T1000 (cell line): ENCODE measurements at regions not wholly inside any gene's neighbourhood (a gene's known extent, or its start where the extent isn't known, plus 50 kb on each side); places are given as distances from the start of the nearest gene placed in this dataset.
"Not testable (repeated sequence)": the region's sequence is repeated elsewhere in the genome, so short reads cannot be mapped to it uniquely, and the experiment has no call there.

Experiments
- DNase-seq: peaks from one replicate; lab custom pipeline; 2025; ENCODE audit warnings: mixed read lengths; lab: John Stamatoyannopoulos, UW

DNA sequence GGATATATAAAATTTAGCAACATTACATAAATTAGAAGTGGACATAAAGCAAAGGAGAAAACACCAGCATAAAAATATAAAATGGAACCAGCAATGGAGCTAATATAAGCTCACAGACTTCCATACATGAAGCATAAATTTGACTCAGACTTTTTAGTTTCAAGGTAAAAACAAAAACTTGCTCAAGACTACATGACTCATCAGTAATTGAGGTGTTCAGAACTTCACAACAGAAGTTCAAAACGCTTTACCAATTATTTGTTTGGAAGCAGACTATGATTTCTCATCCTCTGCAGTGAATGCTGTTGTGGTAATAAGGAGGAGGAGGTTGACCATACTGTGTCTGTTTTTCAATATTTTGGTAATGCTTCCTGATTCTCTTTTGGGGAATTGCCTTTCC, 192.0 kb upstream of the MEIS1 start:
- not testable (repeated sequence) for DNase-seq

DNA sequence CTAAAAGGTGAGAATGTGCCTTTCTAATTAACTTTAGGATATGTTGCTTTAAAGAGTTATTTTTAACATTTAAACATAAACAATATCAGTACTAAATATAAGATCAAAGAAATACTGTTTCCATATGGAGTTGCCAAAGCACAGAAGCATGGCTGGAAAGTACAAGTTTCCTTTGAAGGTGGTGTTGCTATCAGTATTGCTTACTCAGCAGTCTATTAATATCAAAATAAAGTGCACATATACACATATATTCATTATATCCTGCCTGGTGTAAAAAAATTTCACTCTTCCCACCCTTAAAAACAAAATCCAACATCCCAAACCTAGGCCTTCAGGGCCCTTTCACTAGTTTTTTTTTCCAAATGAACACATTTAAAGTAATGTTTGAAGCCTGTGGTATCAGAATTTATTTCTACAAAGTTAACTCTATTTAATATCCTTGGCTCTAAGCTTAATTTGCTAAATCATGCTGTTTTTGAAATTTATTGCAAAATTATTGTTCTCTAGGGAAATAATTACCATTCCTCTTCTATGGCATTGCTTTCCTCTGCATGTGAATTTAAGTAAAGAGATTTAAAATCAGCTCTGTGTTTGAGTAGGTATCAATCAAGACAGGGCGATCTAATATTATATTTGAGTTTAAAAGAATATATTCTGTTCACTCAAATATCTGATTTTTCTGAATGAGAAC, 192.7 kb upstream of the MEIS1 start:
- DNase-seq, result no peak

DNA sequence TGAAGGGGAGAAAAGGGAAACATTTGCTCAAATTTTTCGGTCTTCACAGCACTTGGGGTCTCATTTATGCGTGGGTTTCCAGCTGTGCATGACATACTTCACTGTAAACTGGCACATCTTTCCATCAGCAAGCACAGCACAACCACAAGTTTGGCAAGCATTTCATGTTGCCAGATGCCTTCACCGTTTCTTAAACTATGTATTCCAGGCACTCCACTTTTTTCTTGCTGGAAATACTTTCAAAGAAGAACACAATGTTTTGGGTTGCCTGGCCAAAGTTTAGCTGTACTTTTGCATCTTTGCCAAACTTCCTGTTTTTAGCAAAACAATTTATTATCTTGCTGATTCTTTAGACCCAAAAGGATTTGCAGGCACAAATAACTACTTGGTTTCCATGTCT, 194.6 kb upstream of the MEIS1 start:
- DNase-seq, result no peak

DNA sequence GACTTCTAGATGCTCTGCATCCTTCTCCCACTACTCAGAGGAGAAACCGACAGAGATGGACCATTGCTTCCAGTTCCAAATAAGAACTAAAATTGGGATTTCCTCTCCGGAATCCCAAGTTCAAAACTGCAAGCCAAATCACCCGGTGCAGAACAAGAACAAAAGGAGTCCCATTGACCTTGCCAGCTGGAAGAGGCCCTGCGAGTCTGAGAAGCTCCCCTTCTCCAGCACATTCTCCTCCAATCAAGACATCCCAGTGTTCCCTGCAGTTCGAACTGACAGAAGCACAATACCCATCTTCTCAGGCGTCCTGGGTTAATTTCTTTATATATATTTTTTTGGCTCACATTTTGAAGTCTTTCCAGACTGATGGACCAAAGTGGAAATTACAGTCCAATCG, 195.3 kb upstream of the MEIS1 start:
- DNase-seq, result no peak

DNA sequence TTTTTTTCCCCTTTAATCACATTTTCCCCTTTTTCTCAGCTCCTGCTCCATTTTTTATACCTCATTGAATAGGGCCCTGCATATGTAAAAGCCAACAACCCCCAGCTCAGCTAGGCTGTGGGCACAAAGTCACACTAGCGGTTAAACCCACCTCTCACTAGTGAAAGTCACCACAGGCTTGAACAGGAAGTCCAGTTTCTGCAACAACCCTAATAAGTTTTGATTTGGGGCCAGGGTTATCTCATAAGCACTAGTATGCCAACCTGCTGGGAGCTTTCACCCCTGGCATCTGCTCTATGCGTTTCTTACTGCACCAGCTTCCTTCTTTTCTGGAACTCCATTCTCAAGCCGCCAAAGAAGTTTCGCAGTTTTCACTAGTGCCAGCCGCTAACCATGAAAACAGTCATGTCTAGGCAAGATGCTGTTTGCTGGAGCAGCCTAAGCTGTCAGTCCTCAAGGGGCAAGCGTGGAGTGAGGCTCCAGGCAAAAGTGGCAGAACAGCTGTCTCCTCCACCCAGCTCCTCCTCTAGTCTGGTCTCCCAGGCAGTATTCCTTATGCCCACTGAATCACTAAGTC, 197.0 kb upstream of the MEIS1 start:
- no peak for DNase-seq

DNA sequence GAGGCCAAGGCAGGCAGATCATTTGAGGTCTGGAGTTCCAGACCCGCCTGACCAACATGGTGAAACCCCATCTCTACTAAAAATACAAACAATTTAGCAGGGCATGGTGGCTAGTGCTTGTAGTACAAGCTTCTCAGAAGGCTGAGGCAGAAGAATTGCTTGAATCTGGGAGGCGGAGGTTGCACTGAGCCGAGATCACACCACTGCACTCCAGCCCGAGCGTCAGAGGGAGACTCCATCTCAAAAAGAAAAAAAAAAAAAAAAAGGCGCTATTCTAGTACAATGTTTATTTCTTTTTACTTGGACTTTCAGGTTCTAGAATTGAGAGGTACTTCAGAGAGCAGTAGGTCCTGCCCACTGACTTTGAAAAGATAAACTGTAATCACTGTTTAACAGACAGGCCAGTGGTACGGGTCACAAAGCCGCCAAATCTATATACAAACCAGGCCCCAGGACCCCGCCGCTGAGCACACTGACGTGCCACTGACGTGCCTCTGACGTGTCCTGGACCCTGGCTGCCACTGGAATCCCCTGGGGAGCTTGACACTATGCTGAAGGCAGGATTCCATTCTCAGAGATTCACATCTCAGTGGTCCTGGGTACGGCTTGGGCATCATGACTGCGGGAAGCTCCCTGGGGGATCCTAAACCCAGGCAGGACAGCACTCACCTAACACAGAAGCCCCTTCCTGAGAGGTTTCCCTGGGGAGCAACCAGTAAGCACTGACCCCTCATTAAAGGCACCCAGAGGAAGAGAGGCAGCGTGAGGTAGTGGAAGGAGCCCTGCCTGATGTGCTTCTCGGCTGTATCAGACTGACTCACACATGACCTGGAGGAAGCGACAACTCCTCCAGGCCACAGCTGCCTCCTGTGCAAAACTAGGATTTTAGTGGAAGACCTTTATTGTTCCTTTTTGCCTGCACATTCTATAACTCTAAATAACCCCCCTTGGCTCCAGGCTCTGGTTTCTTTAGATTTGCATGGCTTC, 197.8 kb upstream of the MEIS1 start:
- DNase-seq, result no peak

DNA sequence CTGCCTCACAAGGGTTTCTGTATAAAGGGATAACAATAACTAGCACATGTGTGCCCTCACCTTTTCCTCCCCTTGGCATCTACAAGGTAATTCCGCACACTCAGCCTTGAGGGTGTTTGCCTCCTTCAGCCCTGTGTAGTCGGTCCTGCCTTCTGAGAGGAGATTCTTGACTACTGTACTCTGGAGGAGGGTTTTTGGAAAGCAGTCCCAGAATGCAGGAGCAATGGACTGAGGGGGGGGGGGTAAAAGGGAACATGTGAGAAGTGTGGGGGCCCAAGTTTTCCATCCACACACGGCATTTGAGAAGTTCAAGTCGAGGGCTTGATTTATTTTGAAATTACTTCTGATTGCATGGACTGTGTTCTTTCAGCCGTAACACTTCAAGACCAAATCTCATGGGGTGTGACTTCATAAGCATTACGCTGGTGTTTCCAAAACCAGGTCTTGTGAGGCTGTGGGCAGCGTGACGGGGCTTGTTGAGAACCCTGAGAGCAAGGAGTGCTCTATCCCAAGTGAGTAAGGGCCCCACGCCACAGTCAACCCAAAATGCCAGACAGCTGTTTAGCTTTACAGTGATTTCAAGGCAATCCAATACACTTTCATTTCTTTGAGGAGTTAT, 198.7 kb upstream of the MEIS1 start:
- no peak for DNase-seq

DNA sequence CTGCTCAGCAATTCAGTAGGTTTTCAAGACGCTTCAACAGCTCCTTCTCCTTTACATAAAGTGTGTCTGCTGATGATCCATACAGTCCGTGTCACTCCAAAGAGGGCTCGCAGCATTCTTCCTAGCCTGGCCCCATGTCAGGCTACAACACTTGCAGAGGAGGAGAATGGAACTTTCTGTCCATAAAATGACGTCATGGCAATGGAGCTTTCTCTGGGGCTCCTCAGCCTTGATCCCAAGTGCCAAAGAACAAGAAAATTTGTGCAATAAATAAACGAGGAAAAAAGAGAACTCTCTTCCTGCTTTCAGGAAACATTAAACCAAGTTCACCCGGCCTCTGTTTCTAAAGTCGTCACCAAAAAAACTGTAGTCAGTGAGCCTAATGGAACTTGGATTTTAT, 199.5 kb upstream of the MEIS1 start:
- no peak for DNase-seq

DNA sequence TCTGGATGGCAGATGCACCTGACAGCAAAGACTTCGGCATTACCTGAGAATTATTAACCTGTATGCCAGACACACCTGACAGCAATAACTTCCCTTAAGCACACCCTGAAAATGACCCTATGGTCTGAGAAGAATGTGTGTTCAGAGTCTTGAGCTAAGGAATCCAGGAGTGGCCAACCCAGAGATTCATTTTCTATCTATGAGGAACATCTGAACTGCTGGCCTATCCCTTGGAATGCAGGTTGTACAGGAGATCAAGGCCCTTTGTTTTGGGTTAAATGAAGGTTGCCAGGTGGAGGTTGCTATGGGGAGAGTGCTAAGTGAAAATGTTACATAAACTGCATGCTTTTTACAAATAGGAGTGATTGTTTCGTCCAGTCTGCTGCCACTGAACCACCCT, 200.9 kb upstream of the MEIS1 start:
- no peak for DNase-seq

DNA sequence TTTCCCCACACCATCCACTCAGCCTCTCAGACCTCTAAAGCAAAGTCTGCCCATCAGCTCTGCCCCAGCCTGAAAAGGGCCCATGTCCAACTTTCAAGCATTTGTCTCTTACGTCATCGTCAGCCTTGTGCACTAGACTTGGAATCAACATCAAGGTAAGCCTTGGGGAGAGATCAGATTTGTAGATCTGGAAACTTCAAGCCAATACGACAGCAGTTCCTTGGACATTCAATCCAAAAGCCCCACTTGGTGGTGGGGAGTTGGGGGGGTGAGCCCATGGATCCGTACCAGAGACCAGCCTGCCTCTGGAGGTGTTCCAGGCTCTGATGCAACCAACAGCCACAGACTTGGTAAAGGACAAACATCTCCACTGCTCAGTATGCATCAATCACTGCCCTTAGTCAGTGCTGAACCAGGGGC, 206.8 kb upstream of the MEIS1 start:
- no peak for DNase-seq

DNA sequence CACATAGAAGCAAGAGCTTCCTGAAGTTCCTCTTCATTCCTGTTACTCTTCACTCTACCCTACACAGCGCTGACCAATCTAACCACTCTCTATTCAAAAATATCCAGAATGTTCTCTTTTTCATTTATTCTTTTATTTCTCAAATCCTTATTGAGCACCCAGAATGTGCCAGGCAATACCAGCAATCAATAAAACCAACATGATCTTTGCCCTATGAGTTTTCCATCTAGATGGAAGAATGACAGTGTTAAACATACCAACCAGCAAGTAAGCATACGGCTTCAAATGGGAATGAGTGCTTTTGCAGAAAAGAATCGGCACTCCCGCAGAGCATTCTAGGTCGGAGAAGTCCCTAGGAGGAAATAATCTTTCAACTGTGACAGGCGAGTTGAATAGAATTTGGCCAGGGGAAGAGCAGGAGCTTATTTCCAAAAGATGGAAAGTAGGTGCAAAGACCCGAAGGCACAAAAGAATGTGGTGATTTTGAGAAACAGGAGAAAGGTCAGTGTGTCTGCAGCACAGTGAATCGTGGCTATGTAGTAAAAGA, 217.8 kb upstream of the MEIS1 start:
- DNase-seq, result no peak

DNA sequence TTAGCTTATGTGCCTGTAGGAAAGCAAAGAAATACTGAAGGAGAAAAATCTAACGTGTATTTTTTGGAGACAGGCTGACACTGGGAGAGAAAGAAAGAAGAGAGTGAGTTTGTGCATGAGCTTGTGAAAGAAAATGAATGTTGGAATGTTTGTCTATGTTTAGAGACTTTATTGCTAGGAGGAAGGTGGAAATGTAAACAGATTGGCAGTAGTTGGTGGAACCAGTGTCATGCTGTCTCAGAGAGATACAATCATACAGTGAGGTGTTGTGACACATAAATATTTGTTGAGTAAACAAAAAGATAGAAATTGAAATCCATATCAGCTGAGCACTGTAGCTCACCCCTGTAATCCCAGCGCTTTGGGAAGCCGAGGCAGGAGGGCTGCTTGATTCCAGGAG, 222.2 kb upstream of the MEIS1 start:
- no peak for DNase-seq

DNA sequence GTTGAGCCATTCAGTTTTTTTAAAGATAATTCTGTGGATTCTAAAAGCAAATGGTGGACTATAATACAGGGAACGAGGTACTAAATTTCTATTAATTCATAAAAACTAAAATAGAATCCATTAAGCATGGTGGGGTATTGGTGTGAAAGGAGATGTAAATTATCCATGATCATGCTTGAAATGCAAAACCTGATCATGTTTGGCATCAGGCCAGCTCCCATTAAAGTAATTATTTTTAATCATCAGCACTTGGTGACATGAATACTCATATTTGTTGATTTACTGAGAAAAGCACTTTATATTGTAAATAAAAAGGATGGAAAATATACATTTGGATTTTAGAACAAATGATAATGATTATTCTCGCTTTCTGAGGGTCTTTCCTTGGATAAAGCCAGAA, 232.3 kb upstream of the MEIS1 start:
- no peak for DNase-seq

DNA sequence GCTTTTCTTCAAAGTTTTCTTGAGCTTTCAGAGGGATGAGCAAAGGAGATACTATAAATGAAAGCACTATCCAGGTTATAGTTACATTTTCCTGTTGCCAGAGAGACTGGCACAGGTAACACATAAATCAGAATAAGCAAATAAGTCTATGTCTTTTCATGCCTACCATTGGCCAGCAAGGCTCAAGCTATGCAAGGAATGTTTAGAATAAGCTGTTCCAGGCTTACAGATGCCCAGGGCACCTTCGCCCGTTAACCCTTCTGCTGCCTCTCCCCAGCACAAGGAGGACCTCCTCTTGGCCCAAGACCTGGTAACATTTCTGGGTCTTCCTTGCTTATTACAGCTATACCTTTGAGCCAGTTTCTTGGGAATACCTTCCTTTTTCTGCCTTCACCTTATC, 233.7 kb upstream of the MEIS1 start:
- no peak for DNase-seq

DNA sequence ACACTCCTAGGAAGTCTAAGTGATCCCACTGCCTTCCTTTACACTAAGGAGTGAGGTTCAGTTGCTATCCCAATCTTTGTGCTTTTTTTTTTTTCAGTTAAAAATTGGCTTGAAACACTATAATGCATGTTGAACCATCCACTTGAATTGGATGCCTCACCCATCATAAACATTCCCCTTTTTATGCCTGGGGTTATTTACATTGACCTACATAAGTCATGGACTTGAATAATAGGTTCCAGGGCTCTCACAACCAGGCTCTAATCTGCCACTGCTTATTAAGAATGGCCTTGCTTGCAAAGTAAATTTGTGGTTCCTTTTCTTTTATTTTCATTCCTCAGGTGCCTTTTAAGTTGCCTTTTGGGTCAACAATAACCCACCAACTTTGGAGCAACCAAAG, 236.1 kb upstream of the MEIS1 start:
- DNase-seq, result no peak

DNA sequence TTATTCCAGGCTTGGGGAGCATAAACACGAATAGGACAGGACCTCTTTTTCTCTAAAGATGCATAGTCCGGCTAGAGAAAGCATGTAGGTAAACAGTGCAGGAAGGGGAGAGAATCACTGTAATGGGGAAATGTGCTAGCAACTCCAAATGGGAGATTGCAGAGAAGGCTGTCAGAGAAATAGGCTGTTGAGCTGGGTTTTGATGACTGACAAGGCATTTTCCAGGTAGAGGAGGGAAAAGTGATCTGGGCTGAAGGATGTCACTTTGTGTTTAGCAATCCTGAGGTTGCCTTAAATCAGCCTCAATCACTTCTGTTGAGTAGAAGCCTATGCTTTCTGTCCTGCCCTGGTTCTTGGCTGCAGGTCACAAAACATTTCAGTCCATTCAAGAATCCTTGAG, 242.0 kb upstream of the MEIS1 start:
- DNase-seq, result no peak

DNA sequence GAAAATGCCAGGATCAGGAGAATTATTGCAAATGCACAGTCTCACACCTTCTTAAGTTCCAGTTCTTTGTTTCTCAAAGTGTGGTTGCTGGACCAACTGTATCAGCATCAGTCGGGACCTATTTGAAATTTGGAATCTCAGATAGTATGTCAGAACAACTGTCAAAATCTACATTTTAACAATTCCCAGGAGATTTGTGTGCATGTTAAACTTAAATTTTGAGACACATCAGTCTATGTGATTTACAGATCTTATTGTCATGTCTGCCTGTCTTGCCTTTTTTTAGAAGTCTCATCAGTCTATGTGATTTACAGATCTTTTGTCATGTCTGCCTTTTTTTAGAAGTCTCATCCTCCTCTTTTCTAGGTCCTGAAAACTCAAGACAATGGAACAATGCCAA, 243.6 kb upstream of the MEIS1 start:
- no peak for DNase-seq

DNA sequence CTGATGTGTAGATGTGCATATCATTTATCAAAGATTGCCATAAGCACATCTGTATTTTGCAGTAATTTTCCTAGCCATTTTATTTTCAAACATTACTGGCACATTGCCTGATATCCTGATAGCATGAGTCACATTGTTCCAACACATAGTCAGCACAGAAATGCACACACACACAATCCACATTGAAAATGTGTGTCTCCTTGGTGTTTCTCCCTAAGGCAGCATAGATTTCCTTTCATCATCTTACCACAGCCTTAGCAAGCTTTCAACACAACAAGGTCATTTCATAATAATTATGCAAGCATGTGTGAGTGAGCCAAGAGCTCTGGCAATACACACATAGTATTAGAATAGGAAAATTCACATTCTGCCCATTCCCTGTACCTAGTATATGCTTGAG, 245.4 kb upstream of the MEIS1 start:
- no peak for DNase-seq

DNA sequence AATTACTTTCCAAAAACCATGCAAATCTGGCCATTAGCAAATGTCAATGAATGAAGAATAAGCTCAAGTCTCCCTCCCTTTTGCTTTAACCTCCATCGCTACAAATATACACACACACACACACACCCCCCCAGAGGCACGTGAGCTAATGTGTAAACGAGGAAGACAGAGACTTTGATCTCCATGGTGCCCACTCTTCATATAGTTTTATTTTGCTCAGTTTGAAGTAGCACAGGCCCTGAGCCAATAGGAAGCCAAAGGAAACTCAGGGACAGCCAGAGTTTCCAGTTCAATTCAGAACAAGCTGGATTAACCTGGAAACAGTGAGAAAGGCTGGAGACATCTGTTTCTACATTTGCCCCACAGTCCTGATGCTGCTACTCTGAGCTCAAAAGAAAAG, 248.4 kb upstream of the MEIS1 start:
- DNase-seq, result no peak

DNA sequence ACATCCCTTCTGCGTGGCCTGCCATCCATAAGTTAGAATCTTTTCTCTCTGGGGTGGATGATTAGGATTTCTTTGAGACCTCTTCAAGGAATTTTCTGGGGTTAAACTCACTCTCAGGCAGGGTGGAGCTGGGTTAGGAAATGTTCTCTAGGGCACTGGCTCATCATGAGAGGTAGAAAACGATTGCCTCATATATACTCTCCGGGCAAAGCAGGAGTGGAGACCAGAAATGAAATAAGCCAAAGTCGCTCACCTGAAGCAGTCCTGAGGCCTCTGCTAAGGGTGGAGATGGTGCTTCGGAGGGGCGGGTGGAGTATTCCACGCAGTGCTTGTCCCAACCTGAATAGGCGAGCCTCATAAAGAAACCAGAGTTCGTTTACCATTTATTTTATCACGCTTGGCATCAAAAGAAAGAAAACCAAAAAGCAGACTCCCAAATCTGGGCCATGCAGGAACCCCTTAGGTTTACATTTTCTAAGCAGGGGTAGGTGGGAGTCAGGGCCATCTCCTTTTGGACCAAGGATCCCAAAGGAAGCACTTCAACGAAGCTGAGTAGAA, 249.3 kb upstream of the MEIS1 start:
- no peak for DNase-seq

DNA sequence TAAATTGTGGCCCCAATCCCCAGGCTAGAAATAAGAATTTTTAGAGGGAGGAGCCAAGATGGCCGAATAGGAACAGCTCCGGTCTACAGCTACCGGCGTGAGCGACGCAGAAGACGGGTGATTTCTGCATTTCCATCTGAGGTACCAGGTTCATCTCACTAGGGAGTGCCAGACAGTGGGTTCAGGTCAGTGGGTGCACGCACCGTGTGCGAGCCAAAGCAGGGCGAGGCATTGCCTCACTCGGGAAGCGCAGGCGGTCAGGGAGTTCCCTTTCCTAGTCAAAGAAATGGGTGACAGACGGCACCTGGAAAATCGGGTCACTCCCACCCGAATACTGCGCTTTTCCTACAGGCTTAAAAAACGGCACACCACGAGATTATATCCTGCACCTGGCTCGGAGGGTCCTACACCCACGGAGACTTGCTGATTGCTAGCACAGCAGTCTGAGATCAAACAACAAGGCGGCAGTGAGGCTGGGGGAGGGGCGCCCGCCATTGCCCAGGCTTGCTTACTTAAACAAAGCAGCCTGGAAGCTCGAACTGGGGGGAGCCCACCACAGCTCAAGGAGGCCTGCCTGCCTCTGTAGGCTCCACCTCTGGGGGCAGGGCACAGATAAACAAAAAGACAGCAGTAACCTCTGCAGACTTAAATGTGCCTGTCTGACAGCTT, 257.7 kb upstream of the MEIS1 start:
- DNase-seq, result not testable (repeated sequence)
